Endothelial cell of umbilical vein (primary cell): ENCODE measurements at regions not wholly inside any gene's neighbourhood (a gene's known extent, or its start where the extent isn't known, plus 50 kb on each side); places are given as distances from the start of the nearest gene placed in this dataset.

Experiments
- CTCF ChIP-seq, 2 donors: IDR thresholded peaks; 1 replicate in 1 of 2; 2 replicates in 1 of 2; pipeline ENCODE4 v1.5.1; 2011; ENCODE audit warnings: low read length in 2 of 2, mild to moderate bottlenecking in 2 of 2, moderate library complexity in 2 of 2, control low read depth in 1 of 2, inconsistent platforms in 1 of 2, low read depth in 1 of 2; ENCODE audit not compliant: insufficient read depth in 1 of 2; ENCODE audit errors: extremely low read depth in 1 of 2
- EZH2 ChIP-seq: IDR thresholded peaks from 2 replicates; pipeline ENCODE4 v1.6.1; 2012; ENCODE audit warnings: borderline replicate concordance, low read depth, mild to moderate bottlenecking, moderate library complexity, low read length, inconsistent platforms; ENCODE audit not compliant: severe bottlenecking
- FOS ChIP-seq: IDR thresholded peaks from 2 replicates; pipeline ENCODE4 v1.6.1; 2011; ENCODE audit warnings: mild to moderate bottlenecking, low read length, moderate library complexity, borderline replicate concordance; ENCODE audit not compliant: insufficient read depth
- JUN ChIP-seq: IDR thresholded peaks from 2 replicates; pipeline ENCODE4 v1.6.1; 2011; ENCODE audit warnings: borderline replicate concordance, low read depth; ENCODE audit not compliant: insufficient read length, insufficient read depth
- MAX ChIP-seq: IDR thresholded peaks from 2 replicates; pipeline ENCODE4 v1.6.1; 2011; ENCODE audit not compliant: insufficient read depth, insufficient read length
- MYC ChIP-seq: IDR thresholded peaks from one replicate; pipeline ENCODE4 v1.6.1; 2011; ENCODE audit warnings: mild to moderate bottlenecking, low read depth, low read length
- POLR2A ChIP-seq: IDR thresholded peaks from 2 replicates; pipeline ENCODE4 v1.6.1; 2012; ENCODE audit warnings: low read depth, mild to moderate bottlenecking, control low read depth, low read length
- POLR2AphosphoS5 ChIP-seq: IDR thresholded peaks from 2 replicates; pipeline ENCODE4 v1.6.1; 2012; ENCODE audit warnings: low read depth, mild to moderate bottlenecking, control low read depth, low read length, moderate library complexity; ENCODE audit not compliant: insufficient read depth

- TF ChIP-seq CTCF (IDR thresholded peaks at IDR 0.05; ENCODE audit: extremely low read depth in 1 of 2, insufficient read depth in 1 of 2, low read depth in 1 of 2, low read length in 2 of 2) (no peak), POLR2A (no peak), JUN (no peak), POLR2AphosphoS5 (no peak), MAX (no peak), EZH2 (no peak), MYC (no peak), FOS (no peak)
These were observed 104.6 kb upstream of the GRID2 start for GRCh38 chr4:92199135-92199534.
